NT2/D1 (cell line): ENCODE measurements at regions not wholly inside any gene's neighbourhood (a gene's known extent, or its start where the extent isn't known, plus 50 kb on each side); places are given as distances from the start of the nearest gene placed in this dataset.

Experiments
- SUZ12 ChIP-seq: IDR thresholded peaks from 2 replicates; pipeline ENCODE4 v1.6.1; 2011; ENCODE audit not compliant: insufficient read length, insufficient read depth; ENCODE audit errors: extremely low read depth
- YY1 ChIP-seq: IDR thresholded peaks from 2 replicates; pipeline ENCODE4 v1.6.1; 2011; ENCODE audit not compliant: insufficient read length, insufficient read depth
- ZNF274 ChIP-seq: IDR thresholded peaks from 2 replicates; pipeline ENCODE4 v1.6.1; 2011; ENCODE audit warnings: mild to moderate bottlenecking, low read depth, low read length

DNA sequence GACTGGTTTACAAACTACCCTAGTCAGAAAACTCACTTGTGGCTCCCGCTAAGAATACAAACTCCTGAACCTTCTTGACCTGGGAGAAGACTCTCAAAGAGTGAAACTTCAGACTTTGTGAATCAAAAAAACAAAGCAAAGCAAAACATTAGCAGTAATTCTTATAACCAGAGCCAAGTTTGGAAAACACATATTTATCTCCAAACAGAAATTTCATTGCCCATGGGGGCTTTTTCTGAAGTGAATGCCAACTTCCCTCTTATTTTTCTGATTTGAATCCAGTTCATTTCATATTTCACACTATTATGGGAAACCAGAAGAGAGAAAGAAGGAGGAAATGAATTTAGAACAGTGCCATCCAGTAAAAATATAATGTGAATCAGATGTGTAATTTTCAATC is 55.7 kb upstream of the ZNF385D start:
- no peak for TF ChIP-seq ZNF274
- no peak for TF ChIP-seq YY1
- TF ChIP-seq SUZ12 = no peak
